ENCODE measurements at regions not wholly inside any gene's neighbourhood (a gene's known extent, or its start where the extent isn't known, plus 50 kb on each side); places are given as distances from the start of the nearest gene placed in this dataset.

DNA sequence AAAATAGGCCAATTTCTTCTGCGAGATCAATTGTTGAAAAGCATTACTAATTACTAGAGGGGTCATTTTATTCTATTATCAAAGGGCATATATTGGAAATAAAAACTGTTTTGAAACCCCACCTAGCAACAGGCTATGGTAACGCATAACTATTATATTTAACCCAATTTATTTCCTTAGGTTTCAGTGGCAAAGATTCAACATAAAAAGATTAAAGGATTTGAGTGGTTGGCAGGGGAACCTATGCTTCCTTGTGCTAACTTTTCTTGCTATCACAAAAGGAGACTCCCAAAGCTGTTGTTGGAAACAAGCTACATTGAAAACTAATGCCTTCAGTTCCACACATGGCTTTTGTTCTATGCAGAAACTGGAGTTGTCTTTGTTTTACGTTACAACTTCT, 166.9 kb upstream of the KLF3 start:
- Mint-ChIP-seq H3K36me3 (peaks cover 5% of the 10 kb centered on the region), H3K27me3 (peaks cover 0 to 2% of the 10 kb centered on the region in 2 donors), H3K27ac (peak overlapping the region in 1 of 2 donors; percentile 2), H3K9me3 (no peaks in the 10 kb centered on the region), H3K4me1 (ENCODE audit: low read depth in 2 of 2) (peaks cover 5 to 9% of the 10 kb centered on the region in 2 donors), H3K4me3 (no peak overlapping the region)
- ATAC-seq, result no peak
- no peak for DNase-seq (ENCODE audit: low spot score)

DNA sequence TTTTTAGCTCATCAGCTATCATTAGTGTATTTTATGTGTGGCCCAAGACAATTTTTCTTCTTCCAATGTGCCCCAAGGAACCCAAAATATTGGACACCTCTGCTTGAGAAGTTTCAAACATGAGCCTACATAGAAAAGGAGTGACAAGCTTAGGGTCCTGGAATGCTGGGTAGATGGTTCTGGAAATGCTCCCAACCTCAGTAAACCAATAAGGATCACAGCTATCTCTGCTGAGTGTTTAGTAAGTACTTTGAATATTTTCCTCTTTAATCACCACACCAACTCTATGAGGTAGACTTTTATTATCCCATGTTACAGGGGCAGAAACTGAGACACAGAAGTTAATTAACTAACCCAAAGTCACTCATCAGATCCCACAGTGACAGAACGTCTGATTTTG, 164.9 kb upstream of the KLF3 start:
- H3K9me3 Mint-ChIP-seq, result no peaks in the 10 kb centered on the region
- peaks cover 6 to 8% of the 10 kb centered on the region in 2 donors for H3K4me1 Mint-ChIP-seq (ENCODE audit: low read depth in 2 of 2)
- ATAC-seq (no peak), DNase-seq (ENCODE audit: low spot score) (no peak)
- no peak overlapping the region for H3K4me3 Mint-ChIP-seq
- H3K27ac Mint-ChIP-seq, result no peak overlapping the region
- peaks cover 0 to 2% of the 10 kb centered on the region in 2 donors for H3K27me3 Mint-ChIP-seq
- peaks cover 5% of the 10 kb centered on the region for H3K36me3 Mint-ChIP-seq

DNA sequence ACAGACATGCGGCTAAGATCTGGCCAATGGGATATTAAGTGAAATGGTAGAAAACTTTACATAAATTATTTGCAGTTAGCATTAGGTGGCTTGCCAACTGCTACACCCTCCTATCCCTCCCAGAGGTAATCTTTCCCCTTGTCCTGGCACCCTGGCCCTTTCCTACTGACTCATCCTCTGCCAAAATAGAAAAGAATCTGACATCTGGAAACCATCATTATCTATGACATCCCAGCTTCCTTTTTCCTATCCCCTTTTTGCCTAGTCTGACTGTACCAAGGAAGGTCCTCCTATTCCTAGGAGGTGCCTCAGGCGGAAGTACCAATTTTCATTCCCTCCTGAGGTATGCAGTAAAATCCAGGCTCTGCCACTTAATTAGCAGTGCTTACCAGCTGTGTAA, 163.6 kb upstream of the KLF3 start:
- H3K4me1 Mint-ChIP-seq (ENCODE audit: low read depth in 2 of 2), result peaks cover 11 to 15% of the 10 kb centered on the region in 2 donors
- peaks cover 0 to 2% of the 10 kb centered on the region in 2 donors for H3K27me3 Mint-ChIP-seq

DNA sequence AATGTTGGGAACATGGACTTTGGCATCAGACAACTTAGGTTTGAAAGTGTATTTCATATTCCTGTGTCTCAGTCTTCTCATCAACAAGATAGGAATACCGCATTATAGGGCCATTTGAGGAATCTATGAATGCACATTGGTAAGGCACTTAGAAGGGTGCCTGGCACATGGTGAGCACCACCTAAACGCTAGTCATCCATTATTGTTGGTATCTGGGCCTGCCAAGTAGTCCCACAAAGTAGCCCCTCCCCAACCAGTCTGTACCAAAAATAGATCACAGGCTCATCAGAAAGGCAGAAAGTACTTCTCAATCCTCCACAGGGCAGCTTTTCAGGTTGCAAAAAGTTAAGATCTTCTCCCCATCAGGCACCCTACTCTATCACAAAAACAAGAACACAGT, 162.3 kb upstream of the KLF3 start:
- peaks cover 0 to 5% of the 10 kb centered on the region in 2 donors for H3K27me3 Mint-ChIP-seq
- DNase-seq (ENCODE audit: low spot score), result no peak
- peaks cover 15 to 28% of the 10 kb centered on the region in 2 donors for H3K4me1 Mint-ChIP-seq (ENCODE audit: low read depth in 2 of 2)
- ATAC-seq, result no peak
- no peak overlapping the region for H3K27ac Mint-ChIP-seq
- H3K9me3 Mint-ChIP-seq, result no peaks in the 10 kb centered on the region
- no peak overlapping the region for H3K4me3 Mint-ChIP-seq
- H3K36me3 Mint-ChIP-seq, result peaks cover 5% of the 10 kb centered on the region

More for the DNA sequence above, 163.6 kb upstream of the KLF3 start:
- ATAC-seq, result no peak
- Mint-ChIP-seq H3K4me3 (no peak overlapping the region), H3K9me3 (no peaks in the 10 kb centered on the region), H3K27ac (peak overlapping the region in 1 of 2 donors; percentile 4), H3K36me3 (peaks cover 5% of the 10 kb centered on the region)
- no peak for DNase-seq (ENCODE audit: low spot score)

- Mint-ChIP-seq H3K27ac (peak overlapping the region; percentile 75 to 79), H3K9me3 (no peaks in the 10 kb centered on the region), H3K4me3 (peak overlapping the region; percentile 73), H3K27me3 (peaks cover 0 to 5% of the 10 kb centered on the region in 2 donors), H3K36me3 (peaks cover 5% of the 10 kb centered on the region), H3K4me1 (ENCODE audit: low read depth in 2 of 2) (peaks cover 30 to 49% of the 10 kb centered on the region in 2 donors)
- ATAC-seq (peak; percentile 69 to 81), DNase-seq (ENCODE audit: low spot score) (no peak)
These were observed 160.2 kb upstream of the KLF3 start for GRCh38 chr4:38503689-38504395.

DNA sequence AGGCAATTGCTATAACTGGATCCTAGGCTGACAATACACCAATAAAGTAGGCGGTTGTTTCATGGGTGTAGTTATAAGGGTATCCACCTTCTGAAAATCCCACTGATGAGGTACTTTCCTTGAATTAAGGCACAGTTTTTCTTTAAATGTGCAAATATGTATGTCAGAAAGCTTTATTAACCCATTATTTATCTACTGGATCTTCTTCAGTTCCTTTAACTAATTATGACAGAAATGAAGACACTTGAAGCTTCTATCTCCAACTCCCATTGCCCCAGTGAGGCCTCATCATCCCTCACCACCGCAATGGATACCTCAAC, 159.6 kb upstream of the KLF3 start:
- peaks cover 34 to 54% of the 10 kb centered on the region in 2 donors for H3K4me1 Mint-ChIP-seq (ENCODE audit: low read depth in 2 of 2)
- no peak for ATAC-seq

DNA sequence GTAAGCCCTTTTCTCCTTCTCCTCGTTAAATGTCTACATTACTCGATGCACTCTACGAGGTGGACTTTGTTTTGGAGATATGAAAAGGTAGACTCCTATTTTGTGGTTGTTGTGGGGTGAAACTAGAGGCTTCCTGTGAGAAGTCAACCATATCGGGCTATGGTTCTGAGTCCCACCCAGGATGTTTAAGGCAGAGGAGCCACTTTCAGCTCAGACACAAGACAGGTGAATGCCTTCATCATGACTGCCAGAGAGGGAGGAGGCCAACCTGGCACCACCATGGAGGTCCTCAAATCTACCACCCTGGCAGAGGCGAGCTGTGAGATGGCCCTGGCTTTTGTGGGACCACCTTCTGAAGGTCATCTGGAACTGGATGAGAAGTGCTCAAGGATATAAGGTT, 154.4 kb upstream of the KLF3 start:
- ATAC-seq (peak; percentile 75 to 87), DNase-seq (ENCODE audit: low spot score) (no peak)
- H3K9me3 Mint-ChIP-seq, result no peaks in the 10 kb centered on the region
- peaks cover 6% of the 10 kb centered on the region for H3K36me3 Mint-ChIP-seq
- H3K4me3 Mint-ChIP-seq, result peak overlapping the region; percentile 65
- peaks cover 0 to 2% of the 10 kb centered on the region in 2 donors for H3K27me3 Mint-ChIP-seq
- peaks cover 67 to 81% of the 10 kb centered on the region in 2 donors for H3K4me1 Mint-ChIP-seq (ENCODE audit: low read depth in 2 of 2)
- peak overlapping the region; percentile 14 to 49 for H3K27ac Mint-ChIP-seq

More for the DNA sequence above, 159.6 kb upstream of the KLF3 start:
- Mint-ChIP-seq H3K27ac (peak overlapping the region; percentile 75 to 79), H3K9me3 (no peaks in the 10 kb centered on the region), H3K4me3 (peak overlapping the region; percentile 73), H3K27me3 (peaks cover 0 to 5% of the 10 kb centered on the region in 2 donors), H3K36me3 (peaks cover 5% of the 10 kb centered on the region)
- no peak for DNase-seq (ENCODE audit: low spot score)

- H3K27ac Mint-ChIP-seq, result peak overlapping the region; percentile 14 to 49
- DNase-seq (ENCODE audit: low spot score) (no peak), ATAC-seq (no peak)
- peak overlapping the region; percentile 65 for H3K4me3 Mint-ChIP-seq
- H3K9me3 Mint-ChIP-seq, result no peaks in the 10 kb centered on the region
- H3K27me3 Mint-ChIP-seq, result peaks cover 0 to 2% of the 10 kb centered on the region in 2 donors
- peaks cover 6% of the 10 kb centered on the region for H3K36me3 Mint-ChIP-seq
- peaks cover 67 to 77% of the 10 kb centered on the region in 2 donors for H3K4me1 Mint-ChIP-seq (ENCODE audit: low read depth in 2 of 2)
These were observed 153.8 kb upstream of the KLF3 start for GRCh38 chr4:38510201-38510600.

DNA sequence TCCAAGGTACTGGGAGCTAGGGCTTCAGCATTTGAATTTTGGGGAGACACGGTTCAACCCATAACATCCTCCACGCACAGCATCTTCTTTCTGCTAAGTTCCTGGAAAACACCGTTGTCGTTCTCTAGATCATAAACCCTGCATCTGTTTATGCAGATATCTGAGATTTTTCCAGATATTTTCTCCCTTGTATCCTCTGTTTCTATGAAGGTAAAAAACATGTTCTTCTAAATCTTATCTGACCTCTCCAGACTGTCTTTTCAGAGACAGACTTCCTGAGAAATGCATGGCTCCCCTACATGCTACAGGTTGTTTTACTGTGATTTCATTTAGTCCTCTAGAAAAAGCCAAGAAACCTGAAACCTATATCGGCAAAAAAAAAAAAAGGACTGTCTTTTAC, 152.3 kb upstream of the KLF3 start:
- H3K36me3 Mint-ChIP-seq, result peaks cover 6% of the 10 kb centered on the region
- H3K4me3 Mint-ChIP-seq, result peak overlapping the region; percentile 65
- peak overlapping the region; percentile 11 to 14 for H3K27ac Mint-ChIP-seq
- no peak for DNase-seq (ENCODE audit: low spot score)
- no peak for ATAC-seq
- H3K4me1 Mint-ChIP-seq (ENCODE audit: low read depth in 2 of 2), result peaks cover 62 to 66% of the 10 kb centered on the region in 2 donors
- no peaks in the 10 kb centered on the region for H3K9me3 Mint-ChIP-seq
- no peaks in the 10 kb centered on the region for H3K27me3 Mint-ChIP-seq

- peak overlapping the region in 1 of 2 donors; percentile 1 for H3K27ac Mint-ChIP-seq
- H3K9me3 Mint-ChIP-seq, result no peaks in the 10 kb centered on the region
- H3K4me1 Mint-ChIP-seq (ENCODE audit: low read depth in 2 of 2), result peaks cover 51 to 60% of the 10 kb centered on the region in 2 donors
- ATAC-seq (no peak), DNase-seq (ENCODE audit: low spot score) (no peak)
- H3K36me3 Mint-ChIP-seq, result peaks cover 6% of the 10 kb centered on the region
- H3K4me3 Mint-ChIP-seq, result peak overlapping the region; percentile 35
- no peaks in the 10 kb centered on the region for H3K27me3 Mint-ChIP-seq
These were observed 151.2 kb upstream of the KLF3 start for GRCh38 chr4:38512840-38513239.

- no peak for DNase-seq (ENCODE audit: low spot score)
- Mint-ChIP-seq H3K27me3 (no peaks in the 10 kb centered on the region), H3K4me1 (ENCODE audit: low read depth in 2 of 2) (peaks cover 36 to 48% of the 10 kb centered on the region in 2 donors), H3K27ac (no peak overlapping the region), H3K4me3 (no peak overlapping the region), H3K36me3 (peaks cover 9% of the 10 kb centered on the region), H3K9me3 (no peaks in the 10 kb centered on the region)
- ATAC-seq, result peak in 1 of 2 donors; percentile 82
These were observed 149.4 kb upstream of the KLF3 start for GRCh38 chr4:38514465-38515146.

DNA sequence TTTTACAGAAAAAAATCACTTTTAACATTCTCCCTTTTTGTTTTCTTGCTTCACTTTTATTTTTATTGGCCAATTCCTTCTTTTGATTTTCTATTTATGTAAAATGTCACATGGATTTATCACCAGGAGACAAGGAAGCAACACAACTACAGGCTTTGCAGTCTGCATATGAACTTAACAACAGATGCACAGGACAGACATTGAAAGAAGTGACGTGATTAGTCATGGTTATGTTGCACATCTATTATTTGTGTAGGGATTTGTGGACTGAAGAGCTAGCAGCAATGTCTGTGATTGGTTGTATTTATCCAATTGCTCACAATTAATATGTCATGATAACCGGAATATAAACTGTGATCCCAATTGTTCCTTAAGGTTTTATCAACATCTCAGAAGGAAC, 147.8 kb upstream of the KLF3 start:
- Mint-ChIP-seq H3K4me1 (ENCODE audit: low read depth in 2 of 2) (peaks cover 23 to 38% of the 10 kb centered on the region in 2 donors), H3K9me3 (no peaks in the 10 kb centered on the region), H3K27me3 (no peaks in the 10 kb centered on the region), H3K27ac (peak overlapping the region in 1 of 2 donors; percentile 44), H3K4me3 (peak overlapping the region; percentile 31), H3K36me3 (peaks cover 15% of the 10 kb centered on the region)
- ATAC-seq (no peak), DNase-seq (ENCODE audit: low spot score) (no peak)

GRCh38 chr4:38519666-38520065, 144.3 kb upstream of the KLF3 start:
- Mint-ChIP-seq H3K4me1 (ENCODE audit: low read depth in 2 of 2) (peaks cover 24 to 38% of the 10 kb centered on the region in 2 donors), H3K27ac (peak overlapping the region in 1 of 2 donors; percentile 0), H3K27me3 (no peaks in the 10 kb centered on the region), H3K9me3 (peaks cover 3% of the 10 kb centered on the region), H3K36me3 (peaks cover 9% of the 10 kb centered on the region), H3K4me3 (no peak overlapping the region)
- DNase-seq (ENCODE audit: low spot score), result no peak
- ATAC-seq, result no peak

GRCh38 chr4:38523054-38523453, 140.9 kb upstream of the KLF3 start:
- H3K36me3 Mint-ChIP-seq, result peaks cover 9% of the 10 kb centered on the region
- H3K9me3 Mint-ChIP-seq, result peaks cover 3% of the 10 kb centered on the region
- H3K27me3 Mint-ChIP-seq, result no peaks in the 10 kb centered on the region
- DNase-seq (ENCODE audit: low spot score) (no peak), ATAC-seq (no peak)
- peak overlapping the region; percentile 43 for H3K4me3 Mint-ChIP-seq
- peak overlapping the region; percentile 96 to 98 for H3K27ac Mint-ChIP-seq
- H3K4me1 Mint-ChIP-seq (ENCODE audit: low read depth in 2 of 2), result peaks cover 42 to 49% of the 10 kb centered on the region in 2 donors
